H1 (cell line): ENCODE measurements at regions not wholly inside any gene's neighbourhood (a gene's known extent, or its start where the extent isn't known, plus 50 kb on each side); places are given as distances from the start of the nearest gene placed in this dataset.

Experiments used
- CTCF ChIA-PET: fragments of 300-600 bp; sonication (Branson Sonifier 250); formaldehyde crosslinking; loops from one replicate; lab custom pipeline; 2021; ENCODE audit not compliant: partially characterized antibody; lab: Charles Lee
- POLR2A ChIA-PET: fragments of 300-600 bp; sonication (Branson Sonifier 250); formaldehyde crosslinking; loops from one replicate; lab custom pipeline; 2021; ENCODE audit warnings: inconsistent platforms; ENCODE audit not compliant: partially characterized antibody; lab: Charles Lee
- DNase-seq, 2 experiments: peaks; one replicate each; pipeline versions ENCODE4 v3.0.0 to v3.0.0-alpha.2; 2010 to 2022; ENCODE audit warnings: low spot score in 2 of 2, low read depth in 1 of 2, mixed read lengths in 1 of 2
- FAIRE-seq: peaks from 2 replicates; lab custom pipeline; 2011; peaks lifted over from hg19 to GRCh38; lab: Jason Lieb, UNC
- H2AFZ ChIP-seq: 2 replicates; pipeline ENCODE4 v1.8.1; 2012; ENCODE audit warnings: low read length, inconsistent platforms
- H2AK5ac ChIP-seq: 2 replicates; pipeline ENCODE4 v1.6.1; 2013; ENCODE audit warnings: low read depth, low read length
- H2BK120ac ChIP-seq: replicated peaks from 2 replicates; pipeline ENCODE3; 2013; ENCODE audit warnings: low read depth, low read length, inconsistent platforms
- H2BK12ac ChIP-seq: 2 replicates; pipeline ENCODE4 v1.6.1; 2013; ENCODE audit warnings: low read depth, low read length
- H2BK15ac ChIP-seq: 2 replicates; pipeline ENCODE4 v1.6.1; 2013; ENCODE audit warnings: low read length
- H2BK20ac ChIP-seq: 2 replicates; pipeline ENCODE4 v1.6.1; 2013; ENCODE audit warnings: low read length
- H2BK5ac ChIP-seq: 2 replicates; pipeline ENCODE4 v1.6.1; 2013; ENCODE audit warnings: low read depth, low read length
- H3K14ac ChIP-seq: 2 replicates; pipeline ENCODE4 v1.6.1; 2013; ENCODE audit warnings: inconsistent platforms; ENCODE audit not compliant: insufficient read length
- H3K18ac ChIP-seq: 2 replicates; pipeline ENCODE4 v1.6.1; 2013; ENCODE audit warnings: low read length; ENCODE audit errors: extremely low read depth
- H3K23ac ChIP-seq: 2 replicates; pipeline ENCODE4 v1.6.1; 2013; ENCODE audit warnings: inconsistent platforms; ENCODE audit not compliant: insufficient read length
- H3K23me2 ChIP-seq: 2 replicates; pipeline ENCODE4 v1.6.1; 2013; ENCODE audit warnings: low read depth, low read length
- H3K27ac ChIP-seq: 2 replicates; pipeline ENCODE4 v1.6.1; 2011; ENCODE audit warnings: low read depth, low read length, inconsistent platforms
- H3K27me3 ChIP-seq, 4 experiments: replicated peaks in 1 of 4; 1 replicate in 1 of 4; 2 replicates in 3 of 4; pipeline versions ENCODE4 v1.6.1 to v1.8.1; 2011 to 2013; ENCODE audit warnings: low read length in 3 of 4, mild to moderate bottlenecking in 3 of 4, inconsistent platforms in 2 of 4, mixed read lengths in 2 of 4, moderate library complexity in 1 of 4; ENCODE audit not compliant: control insufficient read depth in 3 of 4, insufficient read depth in 3 of 4; ENCODE audit errors: extremely low read depth in 1 of 4
- H3K36me3 ChIP-seq, 4 experiments: 2 replicates each; pipeline versions ENCODE4 v1.6.1 to v1.8.1; 2011 to 2013; ENCODE audit warnings: mild to moderate bottlenecking in 4 of 4, low read length in 3 of 4, moderate library complexity in 2 of 4, control low read depth in 1 of 4, inconsistent platforms in 1 of 4; ENCODE audit not compliant: insufficient read depth in 4 of 4, control insufficient read depth in 2 of 4
- H3K4ac ChIP-seq: replicated peaks from 2 replicates; pipeline ENCODE3; 2013; ENCODE audit warnings: low read length, low read depth, mixed read lengths, inconsistent platforms; ENCODE audit not compliant: insufficient read length
- H3K4me1 ChIP-seq, 4 experiments: replicated peaks in 1 of 4; 1 replicate in 1 of 4; 2 replicates in 3 of 4; pipeline versions ENCODE4 v1.6.1 to v1.8.1; 2011 to 2013; ENCODE audit warnings: low read length in 3 of 4, inconsistent platforms in 2 of 4, mixed read lengths in 1 of 4; ENCODE audit not compliant: insufficient read depth in 4 of 4, control insufficient read depth in 3 of 4
- H3K4me2 ChIP-seq, 2 experiments: 2 replicates each; pipeline versions ENCODE4 v1.6.1 to v1.8.1; 2011 to 2013; ENCODE audit warnings: low read depth in 2 of 2, low read length in 2 of 2, control low read depth in 1 of 2, inconsistent platforms in 1 of 2, mild to moderate bottlenecking in 1 of 2; ENCODE audit not compliant: insufficient read depth in 1 of 2
- H3K4me3 ChIP-seq, 4 experiments: fragments of 200-600, 300-600 bp in 1 of 4; sonication (generic), shearing (Covaris generic), sonication (Bioruptor Twin) in 1 of 4; 2 replicates each; pipeline versions ENCODE4 v1.5.1 to v1.8.1; 2011 to 2016; ENCODE audit warnings: low read length in 4 of 4, low read depth in 3 of 4, control low read depth in 2 of 4, inconsistent platforms in 2 of 4, mild to moderate bottlenecking in 2 of 4, mixed read lengths in 1 of 4, moderate library complexity in 1 of 4; ENCODE audit not compliant: insufficient read depth in 2 of 4; ENCODE audit errors: extremely low read depth in 1 of 4
- H3K56ac ChIP-seq: replicated peaks from 2 replicates; pipeline ENCODE3; 2013; ENCODE audit warnings: low read depth, mild to moderate bottlenecking, mixed read lengths, low read length, inconsistent platforms; ENCODE audit not compliant: insufficient read length
- H3K79me1 ChIP-seq: 2 replicates; pipeline ENCODE4 v1.6.1; 2013; ENCODE audit warnings: low read depth, low read length, control low read depth
- H3K79me2 ChIP-seq, 2 experiments: 2 replicates each; pipeline versions ENCODE4 v1.6.1 to v1.8.1; 2012 to 2013; ENCODE audit warnings: low read length in 2 of 2, mild to moderate bottlenecking in 2 of 2, inconsistent platforms in 1 of 2; ENCODE audit not compliant: insufficient read depth in 2 of 2, control insufficient read depth in 1 of 2
- H3K9ac ChIP-seq, 4 experiments: replicated peaks in 1 of 4; 1 replicate in 1 of 4; 2 replicates in 3 of 4; pipeline versions ENCODE4 v1.6.1 to v1.8.1; 2011 to 2013; ENCODE audit warnings: low read depth in 3 of 4, low read length in 3 of 4, control low read depth in 2 of 4, mild to moderate bottlenecking in 2 of 4, moderate library complexity in 2 of 4, inconsistent platforms in 1 of 4; ENCODE audit errors: extremely low read depth in 1 of 4
- H3K9me3 ChIP-seq, 2 experiments: 2 replicates each; pipeline versions ENCODE4 v1.6.1 to v1.8.1; 2012 to 2013; ENCODE audit warnings: mild to moderate bottlenecking in 2 of 2, moderate library complexity in 2 of 2, control low read depth in 1 of 2, inconsistent platforms in 1 of 2, low read depth in 1 of 2, low read length in 1 of 2, mixed read lengths in 1 of 2; ENCODE audit not compliant: insufficient read depth in 2 of 2
- H4K20me1 ChIP-seq, 2 experiments: replicated peaks in 1 of 2; 2 replicates each; pipeline versions ENCODE3 to v1.8.1; 2011 to 2013; ENCODE audit warnings: inconsistent platforms in 2 of 2, low read length in 2 of 2, mild to moderate bottlenecking in 1 of 2; ENCODE audit not compliant: insufficient read depth in 2 of 2, control insufficient read depth in 1 of 2
- H4K5ac ChIP-seq: 2 replicates; pipeline ENCODE4 v1.6.1; 2013; ENCODE audit warnings: low read length, low read depth, mixed read lengths, inconsistent platforms; ENCODE audit not compliant: insufficient read length
- H4K8ac ChIP-seq: 2 replicates; pipeline ENCODE4 v1.8.0; 2013; ENCODE audit warnings: mild to moderate bottlenecking, moderate library complexity, low read length, inconsistent platforms; ENCODE audit not compliant: insufficient read depth; ENCODE audit errors: extremely low read depth
- H4K91ac ChIP-seq: replicated peaks from 2 replicates; pipeline ENCODE3; 2013; ENCODE audit warnings: low read length, mixed read lengths, inconsistent platforms; ENCODE audit not compliant: insufficient read length
- BACH1 ChIP-seq: IDR thresholded peaks from 2 replicates; pipeline ENCODE4 v1.6.1; 2012; ENCODE audit warnings: low read length, improper control_type of control experiment
- CBX5 ChIP-seq: fragments of 300-800, 300-1000 bp; sonication (generic); IDR thresholded peaks from 2 replicates; pipeline ENCODE4 v1.7.1; 2016; ENCODE audit warnings: antibody characterized with exemption, low read length, low read depth
- CHD1 ChIP-seq: IDR thresholded peaks from 2 replicates; pipeline ENCODE4 v1.6.1; 2012; ENCODE audit warnings: low read depth, low read length, improper control_type of control experiment
- EGR1 ChIP-seq: IDR thresholded peaks from 2 replicates; pipeline ENCODE4 v1.6.1; 2011; ENCODE audit warnings: low read depth, low read length, borderline replicate concordance
- EP300 ChIP-seq, 2 experiments: IDR thresholded peaks; 1 replicate in 1 of 2; 2 replicates in 1 of 2; pipeline ENCODE4 v1.6.1; 2011 to 2012; ENCODE audit warnings: low read depth in 2 of 2, low read length in 2 of 2, mild to moderate bottlenecking in 2 of 2, borderline replicate concordance in 1 of 2, inconsistent platforms in 1 of 2, moderate library complexity in 1 of 2
- EZH2 ChIP-seq: fragments of 200-600 bp; sonication (generic); IDR thresholded peaks from 2 replicates; pipeline ENCODE4 v1.7.1; 2012; ENCODE audit warnings: low read depth, mild to moderate bottlenecking, moderate library complexity, low read length, inconsistent platforms; ENCODE audit not compliant: severe bottlenecking
- MAX ChIP-seq: IDR thresholded peaks from 2 replicates; pipeline ENCODE4 v1.6.1; 2012; ENCODE audit warnings: inconsistent platforms
- RFX5 ChIP-seq: IDR thresholded peaks from 2 replicates; pipeline ENCODE4 v1.6.1; 2011; ENCODE audit warnings: low read depth, low read length, improper control_type of control experiment, borderline replicate concordance
- RNF2 ChIP-seq: fragments of 200-900, 300-1000 bp; sonication (generic); IDR thresholded peaks from 2 replicates; pipeline ENCODE4 v1.7.1; 2016; ENCODE audit warnings: borderline replicate concordance, low read depth, mild to moderate bottlenecking, antibody characterized with exemption, low read length; ENCODE audit not compliant: poor library complexity, severe bottlenecking; ENCODE audit errors: missing control alignments
- SIRT6 ChIP-seq: IDR thresholded peaks from one replicate; pipeline ENCODE4 v1.7.1; 2012; ENCODE audit warnings: low read length, inconsistent platforms
- SP2 ChIP-seq: IDR thresholded peaks from 2 replicates; pipeline ENCODE4 v1.6.1; 2012; ENCODE audit warnings: mild to moderate bottlenecking, low read length, inconsistent platforms
- SUZ12 ChIP-seq: fragments of 200-600 bp; sonication (generic); IDR thresholded peaks from 2 replicates; pipeline ENCODE4 v1.6.1; 2012; ENCODE audit warnings: mild to moderate bottlenecking, inconsistent platforms, low read length, moderate library complexity, mixed read lengths
- TCF12 ChIP-seq: IDR thresholded peaks from 2 replicates; pipeline ENCODE4 v1.6.1; 2011; ENCODE audit warnings: low read depth, mild to moderate bottlenecking, low read length
- YY1 ChIP-seq: IDR thresholded peaks from 2 replicates; pipeline ENCODE4 v1.6.1; 2011; ENCODE audit warnings: low read depth, mild to moderate bottlenecking, low read length
- ZNF274 ChIP-seq: IDR thresholded peaks from 2 replicates; pipeline ENCODE4 v1.7.0; 2012; ENCODE audit warnings: low read length, borderline replicate concordance; ENCODE audit errors: extremely low read depth
- WGBS, 2 experiments: shearing (Covaris generic) in 1 of 2; methylation state at CpG; one replicate each; pipeline versions ENCODE4 v1.1.6 to v1.1.7; 2013 to 2015; ENCODE audit warnings: low lambda C conversion rate in 2 of 2, mixed read lengths in 2 of 2, inconsistent platforms in 1 of 2, low coverage in 1 of 2, missing lambda C conversion rate in 1 of 2; ENCODE audit not compliant: insufficient replicate concordance in 2 of 2, insufficient coverage in 1 of 2, insufficient read length in 1 of 2; ENCODE audit errors: extremely low coverage in 1 of 2, missing lambda C conversion rate in 1 of 2; 5-methylcytosine and 5-hydroxymethylcytosine counted together

GRCh38 chr7:142569851-142570250 lies 179.4 kb upstream of the PRSS1 start:
- peaks cover 0 to 5% (median 0%) of the 10 kb centered on the region in 4 experiments; a peak in 2 of 7 replicates for H3K4me1 ChIP-seq
- peaks cover 0 to 5% of the 10 kb centered on the region in 2 experiments; a peak in 2 of 4 replicates for H3K9me3 ChIP-seq
- FAIRE-seq (no peak), DNase-seq (no peak)
- WGBS, 2 experiments = 100% methylated on average over 1 of the region's 1 CpG; no CpG with 5 or more reads in 1 of the 2 experiments
- H4K8ac ChIP-seq = no peak overlapping the region
- H3K4me2 ChIP-seq = no peak overlapping the region
- H2BK12ac ChIP-seq = no peak overlapping the region
- no peak overlapping the region for H4K91ac ChIP-seq
- no peaks in the 10 kb centered on the region for H3K27me3 ChIP-seq
- H4K20me1 ChIP-seq = no peaks in the 10 kb centered on the region
- H3K36me3 ChIP-seq = no peaks in the 10 kb centered on the region
- no peak overlapping the region for H2BK15ac ChIP-seq
- no peak overlapping the region for H3K9ac ChIP-seq
- no peak overlapping the region for H3K56ac ChIP-seq
- H3K4me3 ChIP-seq = no peak overlapping the region
- no peak overlapping the region for H2AK5ac ChIP-seq
- H3K14ac ChIP-seq = no peak overlapping the region
- 0 out of 2 replicates have a peak overlapping the region, but pooled peaks have one; percentile 44 for H2AFZ ChIP-seq
- no peaks in the 10 kb centered on the region; the same call in 1 of the 2 replicates for H3K79me1 ChIP-seq
- no peaks in the 10 kb centered on the region for H3K23me2 ChIP-seq
- CTCF ChIA-PET = interaction anchor here (0.5 to 6.2 kb wide), 19 partner anchors 10 to 434 kb away, joined by 3 to 42 read pairs (median 4); no protein-coding TSS in a partner anchor
- H3K27ac ChIP-seq = no peak overlapping the region
- H2BK5ac ChIP-seq = no peak overlapping the region
- no peak overlapping the region for H4K5ac ChIP-seq
- H3K18ac ChIP-seq = no peak overlapping the region
- POLR2A ChIA-PET = no interaction called here
- H2BK20ac ChIP-seq = no peak overlapping the region
- no peak overlapping the region for H2BK120ac ChIP-seq
- H3K4ac ChIP-seq = no peak overlapping the region
- no peaks in the 10 kb centered on the region for H3K79me2 ChIP-seq
- no peak overlapping the region for H3K23ac ChIP-seq
- TF ChIP-seq ZNF274 (no peak), CHD1 (no peak), YY1 (no peak), TCF12 (no peak), BACH1 (no peak), EZH2 (no peak), RNF2 (no peak), CBX5 (no peak), MAX (no peak), SIRT6 (no peak), RFX5 (no peak), SUZ12 (no peak), EGR1 (no peak), EP300 (IDR thresholded peaks at IDR 0.05; ENCODE audit: borderline replicate concordance in 1 of 2, low read depth in 2 of 2, low read length in 2 of 2) (no peak), SP2 (no peak)
